HPDE6-E6E7 (cell line): ENCODE measurements at regions not wholly inside any gene's neighbourhood (a gene's known extent, or its start where the extent isn't known, plus 50 kb on each side); places are given as distances from the start of the nearest gene placed in this dataset.
"Not testable (repeated sequence)": the region's sequence is repeated elsewhere in the genome, so short reads cannot be mapped to it uniquely, and the experiment has no call there.

ENCODE experiments used
- DNase-seq: peaks from one replicate; pipeline ENCODE4 v3.0.0; 2011; ENCODE audit warnings: missing footprints; ENCODE audit errors: extremely low spot score

DNA sequence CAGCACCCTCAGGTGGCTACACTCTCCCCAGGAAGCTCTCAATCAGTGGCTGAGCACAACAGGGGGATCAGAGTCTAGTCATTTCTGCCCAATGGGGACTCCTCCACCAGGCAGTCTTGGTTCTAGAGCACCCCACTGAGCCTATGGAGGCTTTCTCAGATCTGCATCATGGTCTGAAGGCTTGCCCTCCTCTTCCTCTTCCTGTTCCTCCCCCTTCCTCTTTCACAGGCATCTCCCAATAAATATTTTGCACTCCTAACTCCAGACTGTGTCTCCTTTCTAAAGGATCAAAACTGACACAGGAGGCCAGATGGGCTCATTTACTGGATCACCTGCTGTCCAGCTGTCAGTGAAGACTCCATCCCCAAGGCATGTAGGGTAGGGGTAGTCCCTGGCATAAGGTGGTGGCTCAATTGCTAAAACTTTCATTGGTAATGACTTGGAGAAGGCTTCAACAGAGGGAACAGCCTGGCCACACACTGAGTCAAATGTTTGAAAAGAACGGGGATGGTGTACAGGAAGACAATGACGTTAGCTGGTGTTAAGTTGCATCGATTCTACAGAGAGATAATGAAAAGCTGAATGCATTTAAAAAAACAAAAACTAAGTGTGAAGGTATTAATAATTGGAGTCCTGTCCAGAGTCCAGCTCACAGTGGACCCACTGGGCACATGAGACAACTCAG, 84.2 kb upstream of the SLC2A1 start:
- no peak for DNase-seq

DNA sequence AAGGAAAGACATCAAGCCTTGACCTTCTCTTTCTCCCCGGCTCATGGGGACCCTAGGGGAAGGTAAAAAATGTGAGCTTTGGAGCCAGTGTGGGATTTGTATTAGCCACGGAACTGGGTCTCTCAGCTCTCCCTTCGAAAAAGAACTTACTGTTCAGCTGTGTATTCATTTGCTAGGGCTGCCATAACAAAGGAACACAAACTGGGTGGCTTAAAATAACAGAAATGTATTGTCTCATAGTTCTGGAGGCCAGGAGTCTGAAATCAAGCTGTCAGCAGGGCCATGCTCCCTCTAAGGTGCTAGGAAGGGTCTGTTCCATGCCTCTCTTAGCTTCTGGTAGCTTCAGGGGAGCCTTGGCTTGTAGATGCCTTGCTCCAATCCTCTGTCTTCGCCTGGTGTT, 83.5 kb upstream of the SLC2A1 start:
- DNase-seq: no peak

DNA sequence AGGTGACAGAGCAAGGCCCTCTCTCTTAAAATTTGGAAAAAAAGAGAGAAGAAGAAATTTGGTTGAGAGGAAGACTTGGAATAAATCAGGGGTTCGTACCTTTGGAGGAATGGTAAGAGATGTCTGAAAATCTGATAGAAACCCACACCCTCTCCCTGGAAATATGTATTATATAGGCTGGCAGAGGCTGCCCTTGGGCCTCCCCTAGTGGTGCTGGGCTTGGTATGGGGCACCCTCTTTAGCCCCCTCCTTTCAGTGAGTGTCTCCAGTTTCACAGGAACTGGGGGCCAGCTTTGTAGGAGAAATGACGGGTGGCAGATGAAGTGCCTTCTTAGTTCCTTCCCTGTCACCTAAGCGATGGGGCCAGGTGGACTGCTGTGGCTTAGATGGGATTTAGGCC, 82.9 kb upstream of the SLC2A1 start:
- no peak for DNase-seq

DNA sequence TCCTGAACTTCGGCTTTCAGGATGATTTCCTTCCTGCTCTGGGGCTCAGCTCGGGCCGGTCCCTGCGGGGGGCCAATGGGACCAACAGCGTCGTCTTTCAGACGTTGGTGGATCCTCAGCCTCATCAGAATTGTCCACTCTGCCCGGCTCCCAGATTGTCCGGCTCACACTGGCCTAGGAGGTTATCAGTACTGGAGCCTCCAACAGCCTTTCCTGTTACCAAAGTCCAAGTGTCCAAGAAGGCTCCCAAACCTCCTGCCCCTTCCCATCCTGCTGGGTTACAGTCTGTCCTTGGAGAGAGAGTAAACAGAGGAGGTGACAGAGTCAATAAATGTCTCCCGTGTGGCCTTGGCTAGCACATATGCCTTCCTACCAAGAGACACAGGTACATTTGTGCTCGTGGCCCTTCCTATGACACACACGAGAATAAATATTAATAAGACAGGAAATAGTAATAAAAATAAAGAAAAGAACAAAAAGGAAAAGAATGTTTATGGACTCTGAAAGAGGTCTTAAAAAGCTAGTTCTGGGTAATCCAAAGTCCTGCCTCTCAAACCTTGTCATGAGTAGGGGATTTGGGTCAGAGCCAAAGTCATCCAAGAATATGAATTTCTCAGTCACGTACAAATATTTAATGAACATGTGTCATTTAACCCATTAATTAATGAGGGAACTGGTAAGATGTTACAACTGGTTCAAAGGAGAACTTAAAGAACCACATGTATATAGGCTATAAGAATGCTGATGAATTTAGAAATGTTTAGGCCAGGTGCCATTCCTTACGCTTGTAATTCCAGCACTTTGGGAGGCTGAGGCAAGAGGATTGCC, 80.8 kb upstream of the SLC2A1 start:
- no peak for DNase-seq

DNA sequence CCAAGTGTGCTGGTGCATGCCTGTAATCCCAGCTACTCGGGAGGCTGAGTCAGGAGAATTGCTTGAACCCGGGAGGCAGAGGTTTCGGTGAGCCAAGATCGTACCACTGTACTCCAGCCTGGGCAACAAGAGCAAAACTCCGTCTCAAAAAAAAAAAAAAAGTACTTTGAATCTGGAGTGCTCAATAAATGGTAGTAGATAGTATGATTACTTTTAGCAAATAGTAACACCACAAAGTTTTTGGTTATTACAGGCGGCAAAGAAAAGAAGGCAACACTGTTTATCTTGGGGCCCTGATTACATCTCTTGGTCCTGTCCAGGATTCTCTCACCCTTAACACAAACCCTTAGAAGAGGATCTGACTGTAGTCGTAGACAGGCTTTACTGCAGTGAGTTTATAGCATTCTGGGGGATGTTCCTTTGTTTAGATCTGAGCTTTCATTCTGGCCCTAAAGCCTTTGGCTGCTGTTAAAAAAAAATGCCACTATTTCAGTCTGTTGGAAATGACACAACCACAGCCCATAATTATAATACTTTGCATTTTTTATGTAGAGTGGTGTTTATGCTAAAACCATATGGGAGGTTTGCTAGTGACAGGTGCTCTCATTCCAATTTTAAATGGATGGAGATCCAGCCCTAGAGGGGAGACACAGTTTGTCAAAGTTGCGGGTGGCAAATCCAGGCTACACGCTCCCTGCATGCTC, 79.7 kb upstream of the SLC2A1 start:
- DNase-seq: no peak

DNA sequence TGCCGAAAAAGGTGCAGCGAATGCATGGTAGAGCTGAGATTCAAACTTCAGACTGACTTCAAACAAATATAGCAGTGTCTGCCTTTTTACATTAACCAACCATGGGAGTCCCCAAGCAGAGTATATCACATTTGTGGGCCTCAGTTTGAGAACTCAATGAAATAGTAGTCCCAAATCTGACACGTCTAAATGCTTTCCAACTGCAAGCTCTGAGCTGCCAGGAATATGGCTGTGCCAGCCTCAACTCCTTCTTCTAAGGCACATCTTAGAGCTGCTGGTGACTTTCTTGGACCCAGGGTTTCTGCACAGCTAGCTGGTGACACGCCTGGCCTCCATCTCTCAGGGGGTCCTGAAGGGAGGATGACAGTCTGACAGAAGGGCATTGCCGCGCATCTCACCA, 78.8 kb upstream of the SLC2A1 start:
- DNase-seq: no peak

DNA sequence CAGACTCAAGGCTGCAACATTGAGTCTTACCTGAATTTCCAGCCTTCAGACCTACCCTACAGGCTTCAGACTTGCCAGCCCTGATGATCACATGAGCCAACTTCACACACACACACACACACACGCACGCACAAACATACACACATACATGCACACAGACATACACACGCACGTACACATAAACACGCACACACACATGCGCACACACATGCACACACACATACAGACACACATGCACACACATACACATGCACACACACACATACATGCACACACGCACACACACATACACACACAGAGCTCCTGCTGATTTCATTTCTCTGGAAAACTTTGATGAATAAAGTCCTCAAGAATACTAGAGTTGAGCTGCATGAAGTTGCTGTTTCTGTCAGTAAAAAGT, 78.3 kb upstream of the SLC2A1 start:
- no peak for DNase-seq

DNA sequence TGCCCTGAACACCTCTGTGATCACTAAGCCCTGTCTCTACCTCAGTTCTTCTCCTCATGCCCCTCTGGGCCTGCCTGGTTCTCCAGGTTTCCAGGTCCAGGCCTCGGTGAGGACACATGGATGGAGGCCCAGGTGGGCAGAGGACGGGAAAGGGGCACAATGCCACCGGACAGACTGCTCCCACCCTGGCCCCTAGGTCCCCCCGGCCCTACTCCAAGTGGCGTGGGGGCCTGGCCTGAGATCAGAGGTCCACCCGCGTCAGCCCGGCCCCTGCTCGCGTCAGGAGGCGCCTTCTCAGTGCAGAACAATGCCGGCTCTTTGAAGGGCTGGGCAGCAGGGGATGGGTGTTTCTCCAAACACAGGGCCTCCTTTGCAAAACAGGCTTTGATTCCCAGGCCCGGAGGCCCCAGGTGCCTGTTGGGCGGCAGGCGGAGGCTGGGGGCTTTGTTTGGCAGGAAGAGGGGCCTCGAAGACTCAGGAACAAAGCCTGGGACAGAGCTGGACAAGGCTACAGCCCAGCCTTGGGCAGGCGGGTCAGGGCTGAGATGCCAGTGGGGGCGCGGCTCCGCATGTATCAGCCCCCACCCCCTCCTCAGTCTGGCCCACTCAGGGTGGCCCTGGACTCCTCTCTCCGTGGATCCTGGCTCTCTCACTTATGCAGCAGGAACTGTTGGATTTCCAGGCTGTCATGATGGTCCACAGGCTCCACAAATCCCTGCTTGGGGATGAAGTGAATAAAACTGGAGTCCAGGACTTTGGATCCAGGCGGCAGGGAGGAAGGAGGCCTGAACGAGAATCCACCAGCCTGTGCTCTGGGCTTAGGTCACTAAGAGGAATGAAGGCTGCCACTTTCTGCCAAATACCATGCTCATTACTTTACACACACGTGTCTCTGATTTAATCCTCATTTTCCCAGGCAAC, 77.4 kb upstream of the SLC2A1 start:
- DNase-seq: no peak

DNA sequence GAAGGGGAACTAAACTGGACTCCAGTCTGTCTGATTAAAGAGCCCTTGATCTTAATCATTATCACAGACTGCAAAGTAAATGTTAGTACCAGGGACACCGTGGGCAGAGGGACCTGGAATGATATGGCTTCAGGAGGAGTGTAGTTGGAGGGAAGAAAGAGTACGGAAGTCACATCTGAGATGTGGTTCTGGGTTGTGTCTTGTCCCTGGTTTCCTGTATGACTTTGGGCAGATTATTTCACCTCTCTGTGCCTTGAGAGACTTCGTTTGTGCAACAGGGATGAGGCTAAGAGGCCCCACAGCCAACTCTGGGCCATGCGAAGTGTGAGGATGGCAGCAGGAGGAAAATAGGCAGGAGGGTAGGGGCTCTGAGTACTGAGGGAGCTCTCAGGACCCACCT, 76.1 kb upstream of the SLC2A1 start:
- no peak for DNase-seq

DNA sequence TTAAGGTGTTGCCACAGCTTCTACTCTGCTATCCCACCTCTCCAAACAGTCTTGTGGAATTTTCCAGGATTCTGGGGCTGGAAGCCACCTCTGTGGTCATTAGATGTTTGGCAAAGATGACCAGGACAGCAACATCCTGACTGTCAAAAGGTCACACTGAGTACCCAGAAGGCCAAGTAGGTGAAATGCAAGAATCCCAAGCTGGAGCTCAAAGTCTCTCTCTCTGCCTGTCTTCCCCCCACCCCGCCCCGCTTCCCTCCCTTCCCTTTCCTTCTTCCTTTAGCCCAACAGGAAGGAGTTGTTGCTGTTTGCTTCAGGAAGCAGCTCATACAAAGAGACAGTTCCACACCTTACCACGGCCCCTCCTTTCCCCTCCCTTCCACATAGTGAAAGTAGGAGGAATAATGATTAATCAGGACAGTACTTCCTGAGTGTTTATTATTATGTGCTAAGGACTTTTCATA, 75.6 kb upstream of the SLC2A1 start:
- DNase-seq: no peak

DNA sequence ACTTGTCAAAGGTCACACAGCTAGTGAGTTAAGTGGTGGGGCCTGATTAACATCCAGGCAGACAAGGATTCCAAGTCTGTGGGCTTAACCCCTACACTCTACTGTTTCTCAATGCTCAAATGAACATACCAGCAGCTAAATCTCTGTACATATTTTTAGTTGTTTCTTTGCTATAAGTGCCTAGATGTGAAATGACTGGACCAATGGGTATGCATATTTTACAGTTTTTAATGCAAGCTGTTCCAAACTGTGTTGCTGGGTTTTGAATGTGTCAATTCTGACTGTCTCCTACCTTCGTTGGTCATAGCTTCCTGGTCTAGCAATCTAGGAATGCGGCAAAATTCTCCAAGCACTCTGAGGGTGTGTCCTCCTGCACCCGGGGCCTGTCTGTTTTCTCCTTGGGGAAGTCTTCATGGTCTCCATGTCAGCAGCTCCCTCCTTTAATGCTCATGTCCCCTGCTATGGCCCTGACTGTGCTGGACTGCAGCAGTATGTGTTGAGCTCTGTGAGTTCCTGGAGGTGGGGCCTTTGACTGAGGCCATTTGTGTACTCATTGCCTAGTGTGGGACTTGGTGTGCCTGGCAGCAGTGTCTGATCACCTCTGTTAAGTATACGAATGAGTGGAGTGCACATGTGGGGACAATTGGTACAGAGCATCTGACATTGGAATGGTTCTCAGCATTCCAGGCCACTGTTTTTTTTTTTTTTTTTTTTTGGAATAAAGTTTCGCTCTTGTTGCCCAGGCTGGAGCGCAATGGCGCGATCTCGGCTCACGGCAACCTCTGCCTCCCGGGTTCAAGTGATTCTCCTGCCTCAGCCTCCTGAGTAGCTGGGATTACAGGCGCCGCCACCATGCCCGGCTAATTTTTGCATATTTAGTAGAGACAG, 72.9 kb upstream of the SLC2A1 start:
- DNase-seq: no peak

DNA sequence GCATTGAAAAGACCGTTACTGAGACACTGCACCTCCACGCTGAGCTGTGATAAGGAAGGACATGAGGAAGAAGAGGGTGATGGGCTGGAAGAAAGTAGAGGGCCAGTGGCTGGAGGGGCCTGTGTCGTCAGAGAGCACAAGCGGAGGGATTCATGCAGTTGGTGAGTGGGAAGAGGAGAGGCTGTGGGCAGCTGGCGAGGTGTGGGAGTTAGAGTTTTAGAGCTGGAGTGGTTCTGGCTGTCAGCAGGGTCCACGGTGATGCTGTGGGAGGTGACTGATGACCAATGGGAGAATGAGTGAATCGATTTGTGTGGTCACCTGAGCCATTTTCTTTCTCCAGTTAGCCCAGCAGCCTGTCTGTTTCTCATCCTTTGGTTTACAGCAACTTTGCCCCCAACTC, 66.2 kb upstream of the SLC2A1 start:
- DNase-seq: no peak

DNA sequence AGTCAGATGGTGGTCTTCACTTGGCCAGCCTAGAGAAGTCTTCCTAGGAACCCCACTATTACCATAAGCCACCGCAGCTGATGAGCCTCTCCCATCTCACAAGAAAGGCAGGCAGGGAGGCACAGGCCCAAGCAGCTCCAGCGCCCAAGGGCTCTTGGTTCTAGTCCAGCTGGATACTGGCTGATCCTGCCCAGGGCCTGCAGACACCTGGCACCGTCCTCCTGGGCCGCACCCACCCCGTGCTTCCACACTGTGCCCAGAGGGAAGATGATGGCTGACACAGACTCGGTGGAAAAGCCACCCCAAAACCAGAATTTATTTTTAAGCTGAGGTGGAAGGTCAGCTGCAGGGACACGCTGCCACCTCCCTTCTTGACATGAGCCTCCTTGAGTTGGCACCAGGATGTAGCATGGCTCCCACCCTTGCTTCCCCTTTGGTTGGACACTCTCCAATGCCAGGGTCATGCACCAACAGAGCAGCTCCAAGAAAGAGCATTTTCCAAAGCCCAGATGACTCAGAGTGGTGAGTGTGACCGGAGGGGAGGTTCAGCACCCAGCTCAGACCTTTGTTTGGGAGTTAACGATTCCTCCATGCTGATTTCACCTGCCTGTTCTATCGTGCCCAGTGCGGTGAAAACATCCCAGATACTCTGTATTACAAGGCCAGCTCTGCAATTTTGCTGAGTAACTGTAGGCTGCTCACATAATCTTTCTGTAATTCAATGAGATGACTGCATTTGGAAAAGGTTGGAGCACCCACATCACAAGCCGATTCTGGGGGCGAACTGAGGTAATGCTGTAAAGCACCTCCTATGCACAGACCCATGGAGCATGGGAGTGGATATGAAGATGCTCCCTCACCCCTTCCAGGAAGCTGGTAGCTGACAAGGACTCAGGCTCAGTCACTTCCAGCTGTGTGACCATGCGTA, 63.1 kb upstream of the SLC2A1 start:
- DNase-seq: peak; percentile 98

DNA sequence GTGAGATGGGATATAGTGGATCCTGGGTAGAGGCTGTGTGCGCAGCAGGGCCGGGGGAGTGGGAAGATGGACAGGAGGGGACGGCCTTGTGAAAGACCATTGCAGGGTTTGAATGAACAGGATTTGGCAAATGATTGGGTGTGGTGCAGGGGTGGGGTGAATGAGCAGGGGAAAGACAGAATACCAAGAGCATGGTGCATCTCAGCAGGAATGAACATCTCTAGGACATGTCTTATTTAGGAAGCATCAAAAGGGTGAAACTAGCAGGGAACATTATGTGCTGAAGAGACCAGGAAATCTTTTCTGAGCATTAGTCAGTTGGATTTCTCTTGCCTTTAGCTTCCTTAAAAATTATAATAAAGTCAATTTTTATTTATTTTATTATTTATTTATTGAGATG, 60.6 kb upstream of the SLC2A1 start:
- DNase-seq: no peak

DNA sequence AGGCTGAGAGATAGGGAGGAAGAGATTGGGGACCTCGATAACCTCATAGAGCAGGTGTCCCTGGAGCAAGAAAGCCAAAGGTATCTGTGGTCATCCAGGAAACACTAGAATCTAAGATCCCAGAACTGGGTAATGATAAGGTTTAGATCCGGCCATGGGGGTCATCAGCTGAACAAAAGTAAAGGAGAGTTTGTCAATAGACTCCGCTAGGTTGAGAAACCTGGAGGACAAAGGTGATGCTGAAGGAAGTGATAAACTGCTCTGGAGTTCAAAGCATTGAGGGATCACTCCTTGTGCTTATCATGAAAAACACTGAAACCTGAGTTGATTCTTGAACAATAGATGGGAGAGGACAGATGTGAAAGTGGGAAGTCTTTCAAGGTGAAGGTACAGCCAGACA, 59.5 kb upstream of the SLC2A1 start:
- DNase-seq: no peak

DNA sequence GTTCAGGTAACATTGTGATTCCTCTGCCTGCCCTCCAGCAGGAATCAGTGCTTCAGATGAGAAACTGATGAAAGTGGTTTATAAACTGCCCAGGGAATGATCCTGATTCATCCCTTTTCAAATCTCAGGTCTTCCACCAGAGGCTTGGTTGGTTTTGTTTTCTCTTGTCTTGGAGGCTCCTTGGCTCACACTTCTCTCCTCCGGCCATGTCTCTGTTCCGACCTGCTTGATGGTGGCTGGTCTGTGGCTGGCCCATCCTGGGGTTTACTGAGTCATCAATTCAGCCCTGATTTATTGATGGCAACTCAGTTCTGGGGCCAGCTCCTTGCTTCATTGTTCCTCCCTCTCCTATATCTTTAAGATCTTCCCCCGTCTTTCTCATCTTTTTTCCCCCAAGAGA, 56.6 kb upstream of the SLC2A1 start:
- no peak for DNase-seq

DNA sequence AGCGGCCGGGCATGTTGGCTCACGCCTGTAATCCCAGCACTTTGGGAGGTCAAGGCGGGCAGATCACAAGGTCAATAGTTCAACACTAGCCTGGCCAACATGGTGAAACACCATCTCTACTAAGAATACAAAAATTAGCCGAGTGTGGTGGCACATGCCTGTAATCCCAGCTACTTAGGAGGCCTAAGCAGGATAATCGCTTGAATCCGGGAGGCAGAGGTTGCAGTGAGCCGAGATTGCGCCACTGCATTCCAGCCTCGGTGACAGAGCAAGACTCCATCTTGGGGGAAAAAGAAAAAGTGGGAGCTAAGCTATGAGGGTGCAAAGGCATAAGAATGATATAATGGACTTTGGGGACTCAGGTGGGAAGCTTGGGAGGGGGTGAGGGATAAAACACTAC, 55.9 kb upstream of the SLC2A1 start:
- not testable (repeated sequence) for DNase-seq

DNA sequence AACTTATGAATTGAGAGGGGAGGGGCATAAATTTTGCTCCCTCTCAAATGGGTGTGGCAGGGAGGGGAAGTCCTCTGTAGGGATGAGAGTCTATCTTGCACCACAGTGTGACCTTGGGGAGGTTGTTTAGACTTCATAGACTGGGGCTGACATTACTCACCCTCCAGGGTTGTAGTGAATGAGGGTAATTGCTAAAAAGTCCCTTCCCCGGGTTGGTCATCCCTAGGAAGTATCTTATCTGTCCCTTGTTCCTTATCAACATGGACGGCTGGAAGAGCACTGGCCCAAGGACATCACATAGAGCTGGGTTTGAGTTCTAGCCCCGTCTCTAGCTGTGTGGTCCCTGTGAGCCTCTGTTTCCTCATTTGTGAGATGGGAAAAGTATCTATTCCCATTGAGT, 52.4 kb upstream of the SLC2A1 start:
- DNase-seq: no peak

DNA sequence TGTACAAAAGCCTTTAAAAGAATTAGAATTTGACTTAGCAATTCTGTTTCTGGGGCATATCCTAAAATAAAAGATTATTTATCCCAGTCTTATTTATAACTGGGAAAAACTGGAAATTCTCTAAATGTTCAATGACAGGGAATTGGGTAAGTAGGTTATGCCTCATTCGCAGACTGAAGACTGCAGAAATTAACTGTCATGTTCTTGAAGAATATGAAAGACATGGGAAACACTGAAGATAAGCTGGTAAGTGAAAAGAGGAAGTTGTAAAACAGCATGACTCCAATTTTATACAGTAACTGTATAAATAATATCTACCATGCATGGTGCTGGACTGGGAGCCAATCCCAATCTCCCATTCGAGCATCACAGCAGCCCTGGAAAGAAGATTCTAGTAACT, 50.6 kb upstream of the SLC2A1 start:
- no peak for DNase-seq
